ENCODE measurements at regions not wholly inside any gene's neighbourhood (a gene's known extent, or its start where the extent isn't known, plus 50 kb on each side); places are given as distances from the start of the nearest gene placed in this dataset.
"Not testable (repeated sequence)": the region's sequence is repeated elsewhere in the genome, so short reads cannot be mapped to it uniquely, and the experiment has no call there.

DNA sequence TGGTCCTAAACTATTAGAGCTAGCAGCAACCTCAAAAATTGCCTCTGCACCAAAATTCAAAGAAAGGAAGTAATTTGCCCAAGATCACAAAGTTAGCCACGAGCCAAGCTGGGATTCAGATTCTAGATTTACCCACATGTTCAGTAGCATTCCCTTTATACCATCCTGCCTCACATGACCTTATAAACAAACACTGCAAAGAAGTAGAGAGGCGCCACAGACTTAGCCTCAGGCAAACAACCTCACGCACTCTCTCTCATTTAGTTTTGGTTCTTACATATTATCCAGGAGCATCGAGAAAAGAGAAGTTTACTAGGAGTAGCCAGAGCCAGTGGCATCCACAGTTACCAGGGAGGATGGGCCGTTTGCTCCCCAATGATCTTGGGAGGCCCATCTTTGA is 226.6 kb downstream of the OSR1 start:
- DNase-seq = no peak

DNA sequence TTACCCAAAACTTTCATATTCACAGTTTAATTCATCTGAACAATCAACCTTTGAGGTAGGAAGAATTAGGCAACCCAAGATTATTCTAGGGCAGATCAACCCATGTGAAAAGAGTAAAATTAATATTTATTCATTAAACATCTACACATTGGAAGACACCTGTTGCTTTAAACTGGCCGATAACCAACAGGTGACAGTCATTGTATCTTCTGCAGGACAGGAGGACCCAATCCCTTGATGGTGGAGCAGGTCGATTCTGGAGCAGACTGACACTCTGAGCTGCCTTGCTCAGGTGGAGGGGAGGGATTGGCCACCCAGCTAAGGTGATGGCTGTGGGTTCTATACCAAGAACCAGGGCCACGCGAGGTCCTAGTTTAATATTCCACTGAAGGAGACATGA is 230.3 kb downstream of the OSR1 start:
- no peak for DNase-seq

DNA sequence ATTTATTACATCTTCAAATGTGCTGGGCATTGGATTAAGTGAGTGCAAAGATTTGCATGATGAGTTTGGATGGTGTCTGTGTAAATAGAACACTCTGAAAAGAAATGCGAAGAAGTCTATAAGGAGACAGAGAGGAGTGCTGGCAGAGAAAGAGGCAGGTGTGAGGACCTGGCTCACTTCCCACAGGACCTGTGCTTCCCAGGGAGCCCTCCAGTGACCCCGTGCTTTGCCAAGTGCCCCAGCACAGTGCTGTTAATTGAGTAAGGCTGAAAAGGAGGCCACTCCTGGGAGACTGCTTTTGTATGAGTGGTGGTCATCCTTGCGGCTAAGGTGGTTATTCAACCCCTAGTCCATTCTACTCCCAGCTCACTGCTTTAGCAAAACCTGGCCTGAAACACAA is 230.8 kb downstream of the OSR1 start:
- DNase-seq = no peak

DNA sequence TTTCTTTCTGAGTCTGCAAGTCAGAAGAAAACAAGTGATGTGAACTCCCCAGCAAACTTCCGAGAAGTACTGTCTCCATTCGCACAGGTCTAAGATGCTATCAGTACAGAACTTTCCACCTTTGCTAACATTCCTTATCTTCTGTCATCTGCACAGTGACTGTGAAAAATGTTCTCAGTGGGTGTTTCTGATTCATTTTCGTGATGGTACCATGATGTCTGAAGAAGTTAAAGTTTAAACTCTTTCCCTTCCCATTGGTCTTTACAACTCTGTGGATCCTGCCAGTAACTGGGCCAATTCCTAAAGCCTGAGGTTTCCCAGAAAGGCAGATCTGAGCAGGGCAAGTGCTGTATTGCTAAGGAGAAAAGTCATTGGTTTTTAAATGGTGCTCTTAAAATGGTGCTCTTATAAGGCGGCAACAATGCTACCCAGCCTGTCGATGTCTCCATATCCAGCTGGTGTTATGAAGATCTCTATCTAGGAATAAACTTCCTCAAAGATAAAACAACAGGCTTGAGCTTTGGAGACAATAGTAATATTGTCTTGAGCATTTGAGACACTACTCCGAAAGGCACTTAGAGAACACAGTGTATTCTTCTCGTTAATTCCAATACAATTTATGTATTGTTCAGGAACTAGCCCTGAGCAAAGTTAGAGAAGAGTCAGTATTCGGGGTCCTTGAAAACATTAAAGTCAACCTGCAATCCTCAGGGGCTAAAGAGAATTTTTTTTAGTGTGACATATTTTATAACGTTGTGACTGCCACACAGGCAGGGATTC is 232.3 kb downstream of the OSR1 start:
- DNase-seq = no peak

DNA sequence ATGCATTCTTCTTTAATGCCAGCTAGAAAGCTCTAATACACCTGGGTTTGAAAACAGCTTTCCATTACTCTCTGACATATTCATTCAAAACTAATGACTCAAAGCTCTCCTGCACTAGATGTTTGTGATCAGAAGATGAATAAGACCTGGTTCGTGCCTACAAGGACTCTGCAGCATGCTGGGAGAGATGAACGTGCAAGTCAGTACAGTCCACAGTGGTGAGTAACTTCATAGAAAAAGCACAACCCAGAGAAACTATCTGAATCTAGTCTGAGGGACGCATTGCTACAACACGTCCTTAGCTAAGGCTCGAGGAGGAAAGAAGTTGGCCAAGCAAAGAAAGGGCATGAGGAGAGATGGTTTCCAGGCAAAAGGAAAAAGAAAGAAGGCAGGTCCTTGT is 234.3 kb downstream of the OSR1 start:
- no peak for DNase-seq

DNA sequence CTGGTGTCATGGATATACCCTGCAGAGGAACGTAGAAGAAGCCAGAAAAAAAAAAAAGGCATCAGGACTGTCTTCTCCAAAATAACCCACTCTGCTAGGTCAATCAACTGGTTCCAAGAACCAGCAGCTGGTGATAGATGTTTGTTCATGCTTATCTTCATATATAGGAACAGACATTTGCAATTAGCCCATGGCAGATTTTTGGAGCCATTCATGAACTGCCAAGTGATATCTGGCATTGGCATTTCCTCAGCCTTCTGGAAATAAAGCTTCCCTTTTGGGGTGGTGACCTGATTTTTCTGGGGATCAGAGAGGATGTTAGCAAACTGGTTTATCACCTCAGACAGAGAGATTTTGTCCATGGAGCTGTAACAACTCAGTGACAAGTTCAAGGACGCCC is 234.9 kb downstream of the OSR1 start:
- DNase-seq = no peak

DNA sequence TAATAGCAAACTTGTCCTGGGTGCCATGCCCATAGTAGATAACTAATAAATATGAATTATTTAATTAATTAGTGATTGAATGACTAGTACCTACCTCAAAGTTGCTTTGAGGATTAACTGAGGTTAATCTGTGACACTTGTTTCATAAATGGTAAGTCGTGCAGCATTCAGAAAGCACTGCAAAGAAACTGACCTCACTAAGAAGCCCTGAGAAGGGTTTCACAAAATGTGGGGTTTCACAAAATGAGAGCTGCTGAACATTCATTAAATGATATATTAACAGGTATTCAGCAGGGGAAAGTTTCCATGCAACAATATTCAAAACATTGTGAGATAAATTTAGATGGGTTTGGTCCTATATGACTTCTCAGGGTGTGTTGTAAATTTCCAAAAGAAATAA is 236.2 kb downstream of the OSR1 start:
- DNase-seq = no peak

DNA sequence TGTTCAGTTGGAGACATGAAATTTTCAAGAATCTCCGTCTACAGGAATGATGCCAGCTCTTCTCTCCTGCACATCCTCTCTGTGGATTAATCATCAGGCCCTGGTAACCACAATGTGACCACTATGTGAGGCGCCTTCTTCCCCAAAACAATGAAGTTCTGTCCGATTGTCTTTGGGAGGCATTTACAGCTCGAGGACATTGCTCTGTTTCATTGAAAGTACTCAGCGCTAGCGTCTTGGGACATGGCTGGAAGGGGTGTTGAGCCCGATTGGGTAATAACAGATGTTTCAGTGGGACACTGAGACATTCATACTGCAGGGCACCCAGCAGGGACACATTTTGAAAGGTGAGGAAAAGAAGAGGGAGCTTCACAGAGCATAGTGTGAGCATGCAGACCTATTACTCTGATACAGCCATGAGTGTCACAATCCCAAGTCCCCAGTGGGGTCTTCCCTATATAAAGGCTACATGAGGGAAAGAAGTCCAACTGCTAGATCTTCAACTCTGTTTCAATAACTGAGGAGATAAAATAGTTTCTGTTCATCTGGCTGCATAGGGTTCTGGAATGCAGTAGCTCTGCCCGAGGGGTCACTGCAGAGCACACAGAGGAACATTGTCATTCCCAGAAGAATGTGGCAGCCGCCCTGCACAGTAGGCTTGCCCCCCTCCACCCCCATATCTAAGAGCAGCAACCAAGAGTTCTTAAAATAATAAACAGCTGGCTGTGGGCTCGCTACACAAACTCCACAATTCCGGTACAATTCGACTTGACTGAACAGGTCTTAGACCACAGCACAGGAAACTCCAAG is 237.3 kb downstream of the OSR1 start:
- no peak for DNase-seq

DNA sequence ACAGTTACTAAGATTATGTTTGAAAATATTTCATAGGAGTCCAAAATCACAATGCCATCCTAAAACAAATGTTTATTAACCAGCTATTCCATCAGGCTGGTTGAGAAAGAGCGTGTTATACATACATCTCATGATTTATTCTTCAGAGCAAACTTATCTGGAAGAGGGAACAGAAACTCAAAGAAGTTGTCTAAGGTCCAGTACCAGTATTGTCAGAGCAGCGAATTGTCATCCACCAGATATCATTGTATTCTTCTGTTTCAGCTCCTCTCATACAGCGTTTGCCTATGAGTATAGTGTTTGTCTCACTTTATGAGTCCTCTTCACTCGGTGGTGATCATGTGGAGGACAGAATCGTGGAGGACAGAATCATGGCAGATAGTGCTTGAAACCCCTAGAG is 238.2 kb downstream of the OSR1 start:
- DNase-seq = no peak

DNA sequence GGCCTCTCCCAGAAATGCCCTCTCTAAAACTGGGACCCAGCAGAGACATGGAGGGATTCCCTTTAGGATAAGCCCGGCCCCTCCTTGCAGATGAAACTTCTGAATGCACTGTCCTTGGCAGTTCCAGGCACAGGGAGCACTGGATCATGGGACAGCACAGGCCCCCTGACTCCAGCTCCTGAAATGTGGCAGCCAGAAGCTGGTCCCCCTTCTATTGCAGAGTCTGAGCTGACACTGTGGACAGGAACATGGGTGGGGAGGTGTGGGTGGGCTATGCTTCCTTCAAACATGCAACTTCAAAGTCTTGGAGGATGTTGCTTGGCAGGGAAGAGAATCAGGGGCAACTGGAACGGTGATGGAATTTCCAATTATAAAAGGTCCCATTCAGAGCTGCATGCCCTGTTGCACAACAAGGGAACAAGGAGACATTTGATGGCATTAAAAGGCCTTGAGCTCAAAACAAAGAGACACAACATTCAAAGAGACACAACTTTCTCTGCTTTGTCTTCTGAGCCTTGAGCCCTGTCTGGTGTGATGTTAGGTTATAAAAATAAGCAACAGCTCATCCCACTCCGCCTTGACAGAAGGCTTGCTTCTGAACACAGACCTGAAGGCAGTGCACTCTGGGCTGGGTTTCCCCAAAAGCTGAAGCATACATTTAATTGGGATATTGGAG is 239.0 kb downstream of the OSR1 start:
- DNase-seq = no peak

DNA sequence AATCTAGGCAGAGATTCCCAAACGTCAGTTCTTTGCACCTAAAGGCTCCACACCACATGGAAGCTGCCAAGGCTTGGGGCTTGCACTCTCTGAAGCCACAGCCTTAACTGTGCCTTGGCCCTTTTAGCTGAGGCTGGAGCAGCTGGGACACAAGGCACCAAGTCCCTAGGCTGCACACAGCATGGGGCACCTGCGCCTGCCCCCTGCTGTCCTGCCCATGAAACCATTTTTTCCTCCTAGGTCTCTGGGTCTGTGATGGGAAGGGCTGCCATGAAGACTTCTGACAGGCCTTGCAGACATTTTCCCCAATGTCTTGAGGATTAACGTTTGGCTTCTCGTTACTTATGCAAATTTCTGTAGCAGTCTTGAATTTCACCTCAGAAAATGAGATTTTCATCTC is 241.5 kb downstream of the OSR1 start:
- no peak for DNase-seq

DNA sequence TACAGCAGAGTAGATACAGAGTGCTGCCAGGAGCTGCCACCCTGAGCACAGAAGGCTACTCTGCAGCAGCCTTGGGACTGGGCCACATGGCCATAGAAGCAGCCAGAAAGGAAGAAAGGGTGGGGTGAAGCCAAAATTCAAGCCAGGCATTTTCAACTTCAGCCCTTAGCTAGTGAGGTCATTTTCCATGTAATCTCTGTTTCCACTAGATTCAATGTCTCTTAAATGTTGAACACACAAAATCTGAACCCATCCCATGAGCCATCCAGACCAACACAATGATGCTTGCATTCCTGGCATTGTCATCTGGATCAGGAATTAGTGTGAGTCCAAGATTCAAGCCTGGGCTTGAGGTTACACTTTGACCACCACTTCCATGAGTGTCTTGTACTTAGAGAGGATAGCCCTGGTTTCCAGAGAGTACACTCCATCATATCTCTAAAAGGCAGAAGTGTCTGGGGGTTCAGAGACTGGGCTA is 243.6 kb downstream of the OSR1 start:
- DNase-seq = no peak

DNA sequence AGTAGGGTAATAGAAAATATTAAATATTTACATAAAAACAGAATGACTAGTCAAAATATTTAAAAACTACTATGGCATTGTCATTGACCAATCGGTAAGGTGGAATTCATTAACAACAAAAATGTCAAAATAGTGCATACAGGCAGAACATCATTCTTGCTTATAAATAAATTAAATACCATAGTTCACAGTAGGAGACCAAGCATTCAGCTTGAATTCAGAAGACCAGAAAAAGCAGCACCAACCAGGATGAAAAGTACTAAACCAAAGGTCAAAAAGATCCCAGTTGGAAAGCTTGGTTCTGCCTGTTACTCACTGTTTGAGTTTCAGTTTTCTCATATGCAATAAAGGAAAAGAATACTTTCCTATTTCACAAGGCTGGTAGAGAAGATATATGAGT is 244.3 kb downstream of the OSR1 start:
- DNase-seq = no peak

DNA sequence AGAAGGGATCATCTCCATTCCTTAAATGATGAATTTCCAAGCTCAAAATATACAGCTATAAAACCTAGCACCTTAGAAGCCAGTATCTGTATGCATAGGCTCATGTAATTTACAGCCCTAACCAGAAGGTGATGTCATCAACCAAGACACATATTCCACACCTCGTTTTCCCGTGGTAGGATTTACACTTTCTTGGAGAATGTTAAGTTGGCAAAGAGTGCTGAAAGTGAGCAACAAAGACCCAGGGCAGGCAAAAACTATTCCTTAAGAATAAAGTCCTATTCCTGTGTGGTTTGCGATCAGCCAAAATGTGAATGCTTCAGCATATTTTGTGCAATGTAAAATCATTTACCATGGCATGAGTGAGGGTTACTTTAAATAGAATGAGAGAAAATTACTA is 247.1 kb downstream of the OSR1 start:
- no peak for DNase-seq

DNA sequence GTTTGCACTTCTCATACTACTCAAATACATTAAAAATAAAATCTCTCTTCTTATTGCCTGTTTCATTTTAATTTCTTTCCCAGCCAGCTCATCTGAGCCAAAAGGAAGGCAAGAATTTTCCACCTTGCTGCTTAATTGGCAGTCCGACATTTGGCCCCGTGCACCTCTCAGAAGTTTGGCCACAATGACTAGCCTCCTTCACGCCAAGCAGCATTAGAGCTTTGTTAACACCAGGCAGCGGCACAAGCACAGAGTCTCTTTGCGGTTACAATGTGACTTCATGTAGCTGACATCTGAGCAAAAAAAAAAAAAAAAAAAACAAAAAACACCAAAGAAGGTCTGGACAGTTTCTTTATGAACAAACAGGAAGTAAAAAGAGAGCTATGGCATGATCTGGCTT is 248.9 kb downstream of the OSR1 start:
- DNase-seq = no peak

DNA sequence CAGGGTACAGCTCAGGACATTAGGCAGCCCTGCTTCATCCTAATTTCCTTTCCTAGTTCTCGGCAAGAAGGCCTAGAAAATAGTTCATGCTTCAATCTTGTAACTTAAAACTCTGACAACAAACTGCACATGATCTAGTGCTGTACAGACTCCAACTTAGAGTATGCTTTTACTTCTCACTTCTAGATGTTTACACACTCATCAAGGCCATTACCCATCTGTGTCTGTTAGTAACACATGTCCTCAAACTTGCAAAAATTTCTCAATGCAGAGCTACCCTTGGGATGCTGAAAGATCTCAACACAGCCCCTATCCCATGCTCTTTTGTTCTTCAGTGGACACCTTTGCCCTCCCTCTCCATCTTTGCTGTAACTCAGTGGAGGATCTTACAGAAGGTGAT is 252.0 kb downstream of the OSR1 start:
- DNase-seq = no peak

DNA sequence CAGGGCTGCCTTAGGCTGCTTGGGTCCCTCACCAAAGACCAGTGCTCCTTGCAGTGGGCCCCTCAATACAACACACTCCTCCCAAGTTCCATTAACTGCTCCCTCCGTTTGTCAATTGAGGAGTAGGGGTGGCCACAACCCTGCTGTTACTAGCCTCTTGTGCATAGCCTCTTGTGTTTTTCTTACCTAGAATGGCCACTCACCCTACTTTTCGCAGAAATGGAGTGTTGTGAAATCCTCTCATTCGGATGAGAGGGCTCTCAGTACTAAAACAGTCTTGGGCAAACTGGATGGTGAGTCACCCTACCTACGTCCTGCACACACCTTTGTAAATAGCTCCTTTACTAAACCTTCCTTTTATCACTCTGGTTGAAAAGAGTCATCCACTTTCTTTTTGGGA is 253.9 kb downstream of the OSR1 start:
- DNase-seq = no peak

DNA sequence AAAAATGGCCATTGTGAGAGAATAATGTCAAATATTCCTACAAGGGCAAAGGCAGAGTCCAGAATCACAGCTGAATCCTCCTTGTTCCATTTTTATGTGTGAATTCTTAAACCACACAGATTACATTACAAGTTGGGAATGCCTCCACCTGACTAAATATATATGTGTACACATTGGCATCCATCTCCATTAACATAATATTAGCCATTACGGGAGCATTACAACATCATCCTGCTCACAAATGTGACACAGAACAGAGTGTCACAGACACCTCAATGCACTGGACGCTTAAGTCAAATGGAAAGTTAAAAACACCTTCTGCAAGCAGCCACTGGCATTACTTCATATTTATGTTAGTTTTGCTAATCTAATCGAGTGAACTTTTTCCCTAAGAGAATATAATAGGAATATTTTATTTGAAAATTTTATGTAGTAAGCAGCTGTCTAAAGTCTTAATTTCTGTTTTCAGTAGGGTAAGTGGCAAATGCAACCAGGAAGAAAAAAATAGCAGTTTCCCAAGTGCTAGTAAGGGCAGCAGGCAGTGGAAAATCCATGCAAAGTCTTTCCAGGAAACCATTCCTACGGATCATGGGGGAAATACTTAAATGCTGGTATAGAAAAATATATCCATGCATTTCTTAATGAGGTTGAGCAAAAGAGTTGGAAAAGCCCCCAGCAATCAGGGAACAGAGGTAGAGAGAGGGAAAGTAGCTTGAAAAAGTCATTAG is 255.6 kb downstream of the OSR1 start:
- no peak for DNase-seq

DNA sequence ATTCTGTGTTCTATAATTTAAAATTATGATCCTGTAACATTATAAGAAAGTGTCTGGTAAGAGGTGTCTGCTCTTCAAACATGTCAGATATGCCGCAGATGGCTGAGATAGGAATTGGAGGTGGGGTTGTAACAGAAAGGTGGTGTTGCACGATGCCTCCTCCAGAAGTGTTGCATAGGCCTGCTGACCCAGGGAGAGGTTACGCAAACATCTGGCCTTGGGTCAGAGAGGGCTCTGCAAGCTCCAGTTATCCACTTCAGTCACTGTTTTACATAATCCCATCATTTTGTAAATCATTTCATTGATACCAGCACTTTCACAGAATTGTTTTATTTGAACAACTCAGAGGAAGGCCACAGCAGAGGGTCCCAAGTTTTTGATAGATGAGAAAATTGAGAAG is 256.5 kb downstream of the OSR1 start:
- DNase-seq = no peak

DNA sequence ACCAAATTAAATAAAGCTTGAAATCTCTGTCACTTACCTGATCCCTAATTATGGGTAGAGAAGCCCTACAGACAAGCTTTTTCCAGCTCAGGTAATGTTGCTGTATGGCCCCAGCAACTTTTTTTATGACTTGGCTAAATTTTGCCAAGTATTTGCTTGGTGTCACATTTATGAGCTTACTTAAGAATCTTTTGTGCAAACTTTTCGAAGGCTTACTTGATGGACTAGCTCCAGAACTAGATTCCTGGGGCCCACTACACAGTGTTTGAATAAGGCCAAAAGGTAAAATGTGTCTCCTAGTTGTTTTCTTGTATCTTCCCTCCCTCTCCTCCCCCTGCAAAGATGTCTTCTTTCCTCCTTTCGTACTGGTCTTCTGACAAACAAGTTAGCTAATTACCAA is 257.9 kb downstream of the OSR1 start:
- no peak for DNase-seq

DNA sequence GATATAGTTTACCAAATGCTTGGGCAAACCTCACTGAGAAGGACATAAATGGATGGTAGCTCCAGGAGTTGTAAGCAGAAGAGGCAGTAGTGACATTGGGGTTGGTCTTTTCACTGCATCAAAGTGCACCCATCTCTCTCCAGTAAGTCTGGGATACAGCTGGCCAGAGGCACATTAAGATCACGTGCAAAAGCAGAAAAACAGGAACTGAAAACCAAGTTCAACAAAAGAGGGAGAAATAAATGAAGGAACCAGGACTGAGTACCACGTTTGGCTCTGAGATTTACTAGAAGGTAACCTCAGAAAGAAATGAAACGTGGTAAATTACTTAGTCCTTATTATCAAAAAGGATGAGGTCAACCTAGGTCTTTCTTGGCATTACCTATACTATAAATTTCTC is 259.2 kb downstream of the OSR1 start:
- DNase-seq = no peak

DNA sequence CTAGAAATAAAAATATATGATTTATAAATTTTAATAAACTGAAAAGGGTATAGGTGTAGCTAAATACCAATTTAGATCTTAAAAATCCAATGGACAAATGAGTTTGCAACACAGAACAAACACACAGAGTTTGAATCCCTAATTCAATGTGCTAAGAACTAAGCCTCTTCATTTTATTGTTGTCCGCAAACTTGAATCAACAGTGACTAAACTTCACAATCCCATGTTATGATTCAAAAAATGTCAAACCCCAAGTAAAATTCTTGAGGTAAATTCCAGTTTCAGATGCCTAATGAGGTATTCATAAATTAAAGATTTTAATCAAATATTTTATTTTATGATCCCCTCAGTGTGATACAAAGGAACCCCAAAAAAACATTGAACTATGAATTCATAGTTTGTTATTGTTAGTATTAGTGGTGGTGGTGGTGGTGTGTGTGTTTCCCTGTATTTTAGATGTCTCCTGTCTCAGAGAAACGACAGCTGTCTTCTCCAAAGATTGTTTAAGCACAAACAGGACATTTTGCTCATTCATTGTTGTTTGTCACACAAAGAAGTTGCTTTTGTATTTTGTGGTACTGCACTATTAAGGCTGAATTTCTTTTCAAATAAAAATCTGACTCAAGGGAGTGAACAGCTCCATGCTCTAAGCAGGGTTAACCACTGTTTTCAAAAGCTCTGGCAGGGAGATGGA is 259.8 kb downstream of the OSR1 start:
- no peak for DNase-seq

DNA sequence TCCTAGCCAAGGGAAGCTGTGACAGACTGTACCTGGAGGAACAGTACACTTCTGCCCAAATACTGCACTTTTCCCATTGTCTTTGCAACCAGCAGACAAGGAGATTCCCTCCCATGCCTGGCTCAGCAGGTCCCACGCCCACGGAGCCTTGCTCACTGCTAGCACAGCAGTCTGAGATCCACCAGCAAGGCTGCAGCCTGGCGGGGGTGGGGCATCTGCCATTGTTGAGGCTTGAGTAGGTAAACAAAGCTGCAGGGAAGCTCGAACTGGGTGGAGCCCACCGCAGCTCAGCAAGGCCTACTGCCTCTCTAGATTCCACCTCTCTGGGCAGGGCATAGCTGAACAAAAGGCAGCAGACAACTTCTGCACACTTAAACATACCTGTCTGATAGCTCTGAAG is 268.9 kb downstream of the OSR1 start:
- not testable (repeated sequence) for DNase-seq

All from CD4-positive, alpha-beta T cell treated with Interleukin-12 subunit alpha and Interleukin-12 subunit beta, for 1 hour (primary cell).